Neural progenitor cell (in vitro differentiated cells): ENCODE measurements at regions not wholly inside any gene's neighbourhood (a gene's known extent, or its start where the extent isn't known, plus 50 kb on each side); places are given as distances from the start of the nearest gene placed in this dataset.

Experiments used
- DNase-seq: peaks from one replicate; pipeline ENCODE4 v3.0.0-alpha.2; 2016; ENCODE audit warnings: low spot score
- H2AFZ ChIP-seq: fragments of 200-600 bp; sonication (generic); replicated peaks from 2 replicates; pipeline ENCODE4 v1.6.1; 2016; ENCODE audit warnings: antibody characterized with exemption
- H3F3A ChIP-seq: fragments of 200-600 bp; sonication (generic); 2 replicates; pipeline ENCODE4 v1.6.1; 2016; ENCODE audit warnings: antibody characterized with exemption, low read depth
- H3K27ac ChIP-seq: fragments of 200-600 bp; sonication (generic); 2 replicates; pipeline ENCODE4 v1.5.1; 2016; ENCODE audit warnings: mild to moderate bottlenecking
- H3K27me3 ChIP-seq: fragments of 200-600 bp; sonication (generic); 2 replicates; pipeline ENCODE4 v1.6.1; 2016; ENCODE audit warnings: mild to moderate bottlenecking, moderate library complexity
- H3K36me3 ChIP-seq: fragments of 200-600 bp; sonication (generic); 2 replicates; pipeline ENCODE4 v1.5.1; 2016
- H3K4me1 ChIP-seq: fragments of 200-600 bp; sonication (generic); 2 replicates; pipeline ENCODE4 v1.6.1; 2016; ENCODE audit warnings: mixed run types
- H3K4me2 ChIP-seq: fragments of 200-600 bp; sonication (generic); 2 replicates; pipeline ENCODE4 v1.6.1; 2016
- H3K4me3 ChIP-seq: fragments of 200-600 bp; sonication (generic); 2 replicates; pipeline ENCODE4 v1.5.1; 2016
- H3K79me2 ChIP-seq: fragments of 200-600 bp; sonication (generic); 2 replicates; pipeline ENCODE4 v1.6.1; 2016; ENCODE audit warnings: low read depth
- H3K9ac ChIP-seq: fragments of 200-600 bp; sonication (generic); 2 replicates; pipeline ENCODE4 v1.6.1; 2016
- H3K9me3 ChIP-seq: fragments of 200-600 bp; sonication (generic); 2 replicates; pipeline ENCODE4 v1.5.1; 2016; ENCODE audit warnings: low read depth
- H4K20me1 ChIP-seq: fragments of 200-600 bp; sonication (generic); 2 replicates; pipeline ENCODE4 v1.6.1; 2016; ENCODE audit warnings: low read depth
- H3K27ac Mint-ChIP-seq: 3 replicates; pipeline ENCODE4 v1.8.0; 2021; ENCODE audit warnings: mixed read lengths
- H3K27me3 Mint-ChIP-seq: 2 replicates; pipeline ENCODE4 v1.8.0; 2022; ENCODE audit warnings: low read depth, mild to moderate bottlenecking, inconsistent platforms, moderate library complexity, mixed read lengths; ENCODE audit not compliant: insufficient read depth
- H3K36me3 Mint-ChIP-seq: 3 replicates; pipeline ENCODE4 v1.8.0; 2021; ENCODE audit warnings: mixed read lengths
- H3K4me1 Mint-ChIP-seq: 3 replicates; pipeline ENCODE4 v1.8.0; 2021; ENCODE audit warnings: mixed read lengths
- H3K4me3 Mint-ChIP-seq: 3 replicates; pipeline ENCODE4 v1.8.0; 2021; ENCODE audit warnings: mild to moderate bottlenecking, moderate library complexity, mixed read lengths
- H3K9me3 Mint-ChIP-seq: 3 replicates; pipeline ENCODE4 v1.8.0; 2020; ENCODE audit warnings: mixed read lengths
- CTCF ChIP-seq: fragments of 200-600 bp; sonication (generic); IDR thresholded peaks from 2 replicates; pipeline ENCODE4 v1.5.1; 2017; ENCODE audit warnings: antibody characterized with exemption, mild to moderate bottlenecking
- EZH2 ChIP-seq: fragments of 200-600 bp; sonication (generic); IDR thresholded peaks from 2 replicates; pipeline ENCODE4 v1.6.1; 2017; ENCODE audit warnings: antibody characterized with exemption, mild to moderate bottlenecking, moderate library complexity
- EZH2phosphoT487 ChIP-seq: fragments of 200-600 bp; sonication (generic); IDR thresholded peaks from 2 replicates; pipeline ENCODE4 v1.6.1; 2017; ENCODE audit warnings: antibody characterized with exemption

- TF ChIP-seq EZH2phosphoT487 (no peak), EZH2 (no peak), CTCF (no peak)
- Histone ChIP-seq H3K4me2 (no peak overlapping the region), H3K4me3 (no peak overlapping the region), H3K79me2 (no peaks in the 10 kb centered on the region), H3F3A (no peaks in the 10 kb centered on the region), H3K9ac (no peak overlapping the region), H3K9me3 (no peaks in the 10 kb centered on the region), H3K36me3 (no peaks in the 10 kb centered on the region), H2AFZ (no peak overlapping the region), H3K4me1 (no peaks in the 10 kb centered on the region), H3K27me3 (no peaks in the 10 kb centered on the region), H3K27ac (no peak overlapping the region), H4K20me1 (no peaks in the 10 kb centered on the region)
- H3K4me3 Mint-ChIP-seq = no peak overlapping the region
- H3K27ac Mint-ChIP-seq = no peak overlapping the region
- no peaks in the 10 kb centered on the region for H3K36me3 Mint-ChIP-seq
- H3K27me3 Mint-ChIP-seq = peaks cover 2% of the 10 kb centered on the region
- DNase-seq = no peak
- H3K4me1 Mint-ChIP-seq = no peaks in the 10 kb centered on the region
- H3K9me3 Mint-ChIP-seq = peaks cover 2% of the 10 kb centered on the region
These were observed 283.8 kb upstream of the BMP2 start for GRCh38 chr20:6483727-6484126.

- H3K27ac ChIP-seq = no peak overlapping the region
- Mint-ChIP-seq H3K27ac (no peak overlapping the region), H3K4me1 (no peaks in the 10 kb centered on the region), H3K9me3 (peaks cover 5% of the 10 kb centered on the region), H3K36me3 (no peaks in the 10 kb centered on the region), H3K4me3 (no peak overlapping the region), H3K27me3 (peaks cover 2% of the 10 kb centered on the region)
- H3K9me3 ChIP-seq = no peaks in the 10 kb centered on the region
- no peaks in the 10 kb centered on the region for H3K79me2 ChIP-seq
- H3K4me3 ChIP-seq = no peak overlapping the region
- no peaks in the 10 kb centered on the region for H3K36me3 ChIP-seq
- H4K20me1 ChIP-seq = no peaks in the 10 kb centered on the region
- H3F3A ChIP-seq = no peaks in the 10 kb centered on the region
- DNase-seq = no peak
- no peaks in the 10 kb centered on the region for H3K27me3 ChIP-seq
- no peak overlapping the region for H3K9ac ChIP-seq
- H2AFZ ChIP-seq = no peak overlapping the region
- no peak overlapping the region for H3K4me2 ChIP-seq
- TF ChIP-seq EZH2phosphoT487 = no peak
- TF ChIP-seq EZH2 = no peak
- no peak for TF ChIP-seq CTCF
- H3K4me1 ChIP-seq = no peaks in the 10 kb centered on the region
These were observed 285.0 kb upstream of the BMP2 start for GRCh38 chr20:6482486-6482885.

GRCh38 chr20:6480328-6481200, 286.9 kb upstream of the BMP2 start:
- Mint-ChIP-seq H3K4me1 (no peaks in the 10 kb centered on the region), H3K36me3 (no peaks in the 10 kb centered on the region), H3K27ac (no peak overlapping the region), H3K9me3 (peaks cover 5% of the 10 kb centered on the region), H3K4me3 (no peak overlapping the region), H3K27me3 (peaks cover 2% of the 10 kb centered on the region)
- Histone ChIP-seq H2AFZ (no peak overlapping the region), H3F3A (no peaks in the 10 kb centered on the region), H3K27me3 (no peaks in the 10 kb centered on the region), H3K9ac (no peak overlapping the region), H3K4me3 (no peak overlapping the region), H3K4me2 (no peak overlapping the region), H4K20me1 (no peaks in the 10 kb centered on the region), H3K4me1 (no peaks in the 10 kb centered on the region), H3K9me3 (no peaks in the 10 kb centered on the region), H3K36me3 (no peaks in the 10 kb centered on the region), H3K79me2 (no peaks in the 10 kb centered on the region), H3K27ac (no peak overlapping the region)
- DNase-seq = no peak
- no peak for TF ChIP-seq CTCF
- TF ChIP-seq EZH2 = no peak
- no peak for TF ChIP-seq EZH2phosphoT487
